Activated naive CD4-positive, alpha-beta T cell treated with anti-CD3 and anti-CD28 coated beads, Interleukin-2, amount 50 U/mL, for 16 hours (primary cell): ENCODE measurements at regions not wholly inside any gene's neighbourhood (a gene's known extent, or its start where the extent isn't known, plus 50 kb on each side); places are given as distances from the start of the nearest gene placed in this dataset.

Experiments
- DNase-seq: peaks from one replicate; pipeline ENCODE4 v3.0.0-alpha.2; 2020

DNA sequence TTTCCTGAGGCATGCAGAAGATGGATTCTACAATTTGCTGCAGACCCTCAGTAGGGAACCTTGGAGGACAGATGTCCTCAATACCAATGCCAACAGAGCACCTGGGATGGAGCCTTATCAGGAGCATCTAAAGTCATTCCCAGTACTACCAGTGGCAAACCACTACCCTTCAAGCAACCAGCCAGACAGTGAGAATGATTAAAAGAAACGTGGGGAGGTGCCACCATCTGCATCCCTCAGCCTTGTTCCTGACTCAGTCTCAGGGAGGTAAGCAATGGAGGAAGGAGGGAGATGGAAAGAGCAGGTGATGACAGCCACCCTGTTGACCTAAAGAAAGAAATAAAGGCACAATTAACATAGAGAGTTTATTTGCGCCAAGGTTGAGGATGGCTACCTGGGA is 175.2 kb upstream of the GRIN2B start:
- no peak for DNase-seq

DNA sequence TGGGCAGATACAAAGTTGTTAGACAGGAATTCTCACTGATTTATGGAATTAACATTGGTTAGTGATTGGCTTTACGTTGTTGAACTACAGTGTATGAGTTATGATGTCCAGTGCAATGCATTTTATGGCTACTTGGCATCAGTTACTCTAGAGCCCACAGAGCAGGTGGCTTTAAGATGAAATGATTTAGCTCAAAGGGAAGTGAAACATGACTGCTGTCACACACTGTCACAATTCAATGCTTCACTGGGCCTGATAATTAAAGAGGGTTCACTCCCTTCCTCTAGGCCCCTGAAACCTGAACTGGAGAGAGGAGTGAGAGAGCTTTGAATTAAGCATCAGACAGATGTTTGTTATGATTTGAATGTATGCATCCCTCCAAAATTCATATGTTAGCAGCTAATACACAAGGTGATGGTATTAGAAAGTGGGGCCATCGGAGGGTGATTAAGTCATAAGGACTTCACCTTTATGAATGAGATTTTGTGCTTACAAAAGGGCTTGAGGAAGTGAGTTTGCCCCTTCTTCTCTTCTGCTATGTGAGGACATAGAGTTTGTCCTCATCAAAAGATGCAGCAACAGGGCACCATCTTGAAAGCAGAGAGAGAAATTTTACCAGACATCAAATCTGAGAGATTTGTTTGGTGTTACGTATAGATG is 175.8 kb upstream of the GRIN2B start:
- DNase-seq, result no peak

- no peak for DNase-seq
Observed at GRCh38 chr12:14164266-14164665, 182.9 kb upstream of the GRIN2B start.

GRCh38 chr12:14167005-14167628 is 185.7 kb upstream of the GRIN2B start:
- peak; percentile 23 for DNase-seq

GRCh38 chr12:14169281-14169680 is 187.9 kb upstream of the GRIN2B start:
- DNase-seq, result no peak

DNA sequence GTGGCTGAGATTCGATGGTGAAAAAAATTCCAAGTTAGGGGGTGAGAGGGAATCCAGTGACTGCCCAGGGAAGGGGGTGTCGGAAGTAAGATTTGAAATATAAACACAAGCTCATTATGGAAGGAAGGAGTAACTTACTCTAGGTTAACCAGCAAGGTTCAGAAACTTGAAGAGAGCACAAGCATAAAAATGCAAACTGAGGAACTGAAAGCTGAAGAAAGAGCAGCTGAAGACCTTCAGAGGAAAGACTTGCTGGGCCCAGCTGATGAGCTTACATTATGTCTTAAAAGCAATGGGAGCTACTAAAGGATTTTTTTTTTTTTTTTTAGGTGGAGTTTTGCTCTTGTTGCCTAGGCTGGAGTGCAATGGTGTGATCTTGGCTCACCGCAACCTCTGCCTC is 189.7 kb upstream of the GRIN2B start:
- DNase-seq, result no peak

- no peak for DNase-seq
Observed at GRCh38 chr12:14175206-14175605, 190.3 kb upstream of the ATF7IP start.

DNA sequence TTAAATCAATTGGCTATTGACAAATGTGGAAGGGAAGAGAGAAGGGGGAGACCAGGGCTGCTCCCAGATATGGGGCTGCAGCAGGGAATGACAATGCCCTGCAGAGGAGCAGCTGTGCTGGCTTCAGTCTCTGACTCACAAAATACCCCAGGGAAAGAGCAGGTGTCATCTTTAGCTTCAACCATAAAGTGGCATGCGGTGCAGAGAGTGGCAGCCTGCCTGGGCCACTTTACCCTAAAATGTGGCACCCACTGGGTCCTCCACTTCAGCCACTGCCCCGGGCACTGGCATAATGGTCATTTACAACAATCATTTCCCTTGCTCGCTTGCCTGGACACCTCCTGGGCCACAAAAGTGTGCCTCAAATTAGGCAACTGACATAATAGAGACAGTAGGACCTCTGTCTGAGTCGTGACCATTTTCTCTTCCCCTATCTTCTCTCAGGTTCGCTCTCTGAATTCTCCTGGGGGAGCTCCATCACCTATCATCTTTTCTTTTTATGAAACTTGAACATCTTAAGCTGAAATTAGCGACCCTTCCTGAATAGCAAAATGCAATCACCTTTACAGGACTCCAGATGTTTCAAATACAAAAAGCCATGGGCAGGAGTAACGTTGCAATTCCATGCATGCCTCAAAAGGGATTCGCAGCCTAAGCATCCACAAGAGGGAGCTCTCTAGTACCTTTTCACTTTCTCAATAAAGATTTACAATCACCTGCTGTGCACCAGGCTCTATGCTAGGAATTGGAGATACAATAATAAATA is 179.9 kb upstream of the ATF7IP start:
- no peak for DNase-seq

DNA sequence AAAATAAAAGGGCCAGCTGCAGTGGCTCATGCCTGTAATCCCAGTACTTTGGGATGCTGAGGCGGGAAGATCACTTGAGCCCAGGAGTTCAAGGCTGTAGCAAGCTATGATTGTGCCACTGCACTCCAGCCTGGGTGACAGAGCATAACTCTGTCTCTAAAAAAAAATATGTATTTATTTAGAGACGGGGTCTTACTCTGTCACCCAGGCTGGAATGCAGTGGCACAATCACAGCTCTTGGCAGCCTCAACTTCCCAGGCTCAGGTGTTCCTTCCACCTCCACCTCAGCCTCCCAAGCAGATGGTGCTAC is 179.3 kb upstream of the ATF7IP start:
- DNase-seq, result no peak

DNA sequence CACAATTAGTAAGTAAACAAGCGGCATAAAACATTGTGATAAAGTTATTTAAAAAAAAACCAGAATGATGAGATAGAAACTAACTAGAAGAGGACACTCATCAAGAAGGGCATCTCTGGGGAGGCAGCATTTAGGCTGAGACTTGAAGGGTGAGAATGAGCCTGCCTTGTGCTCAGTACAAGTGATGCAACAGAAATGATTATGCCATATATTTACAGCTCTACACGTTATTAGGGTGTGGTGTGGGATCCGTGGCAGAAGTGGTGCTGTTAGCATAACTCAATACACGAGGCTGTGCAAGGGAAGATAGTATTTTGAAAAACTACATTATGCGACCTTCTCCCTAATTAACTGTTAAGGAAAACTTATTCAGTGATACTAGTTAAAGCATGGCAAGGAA is 178.5 kb upstream of the ATF7IP start:
- DNase-seq, result no peak

GRCh38 chr12:14187966-14188365 is 177.5 kb upstream of the ATF7IP start:
- no peak for DNase-seq

- no peak for DNase-seq
Observed at GRCh38 chr12:14188744-14189143, 176.7 kb upstream of the ATF7IP start.

DNA sequence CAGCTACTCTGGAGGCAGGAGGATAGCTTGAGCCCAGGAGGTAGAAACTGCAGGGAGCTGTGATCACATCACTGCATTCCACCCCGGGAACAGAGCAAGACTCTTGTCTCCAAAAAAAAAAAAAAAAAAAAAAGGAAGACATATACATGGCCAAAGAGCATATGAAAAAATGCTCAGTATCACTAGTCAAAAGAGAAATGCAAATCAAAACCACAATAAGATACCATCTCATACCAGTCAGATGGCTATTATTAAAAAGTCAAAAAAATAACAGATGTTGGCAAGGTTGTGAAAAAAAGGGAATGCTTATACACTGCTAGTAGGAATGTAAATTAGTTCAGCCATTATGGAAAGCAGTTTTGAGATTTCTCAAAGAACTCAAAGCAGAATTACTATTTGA is 174.8 kb upstream of the ATF7IP start:
- DNase-seq, result no peak

- no peak for DNase-seq
Observed at GRCh38 chr12:14191612-14192011, 173.9 kb upstream of the ATF7IP start.

GRCh38 chr12:14193639-14194038 is 171.8 kb upstream of the ATF7IP start:
- DNase-seq, result no peak

GRCh38 chr12:14194572-14194971 is 170.9 kb upstream of the ATF7IP start:
- DNase-seq, result no peak

DNA sequence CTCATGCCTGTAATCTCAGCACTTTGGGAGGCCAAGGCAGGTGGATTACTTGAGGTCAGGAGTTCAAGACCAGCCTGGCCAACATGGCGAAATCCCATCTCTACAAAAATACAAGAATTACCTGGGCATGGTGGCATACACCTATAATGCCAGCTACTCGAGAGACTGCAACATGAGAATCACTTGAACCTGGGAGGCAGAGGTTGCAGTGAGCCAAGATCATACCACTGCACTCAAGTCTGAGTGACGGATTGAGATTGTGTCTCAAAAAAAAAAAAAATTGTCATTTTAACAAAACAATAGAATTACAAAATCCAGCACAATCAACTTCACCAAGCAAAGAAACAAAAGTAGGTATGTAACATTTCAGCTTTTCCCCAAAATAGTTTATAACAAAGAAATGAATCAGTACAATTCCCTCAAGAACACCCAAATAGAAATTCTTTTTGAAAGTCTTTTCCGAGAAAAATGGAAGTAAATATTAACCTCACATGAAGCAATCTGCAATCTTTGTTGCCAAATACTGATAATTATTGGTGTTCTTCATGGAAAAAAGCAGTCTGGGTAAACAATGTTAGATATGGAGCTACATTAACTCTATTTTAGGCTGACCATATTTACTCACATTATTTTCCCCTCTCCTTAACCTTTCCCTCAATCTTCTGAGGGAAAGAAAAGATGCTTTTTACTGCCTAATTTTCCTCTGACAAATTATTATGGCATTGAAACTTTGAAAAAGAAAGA is 165.9 kb upstream of the ATF7IP start:
- DNase-seq, result no peak

DNA sequence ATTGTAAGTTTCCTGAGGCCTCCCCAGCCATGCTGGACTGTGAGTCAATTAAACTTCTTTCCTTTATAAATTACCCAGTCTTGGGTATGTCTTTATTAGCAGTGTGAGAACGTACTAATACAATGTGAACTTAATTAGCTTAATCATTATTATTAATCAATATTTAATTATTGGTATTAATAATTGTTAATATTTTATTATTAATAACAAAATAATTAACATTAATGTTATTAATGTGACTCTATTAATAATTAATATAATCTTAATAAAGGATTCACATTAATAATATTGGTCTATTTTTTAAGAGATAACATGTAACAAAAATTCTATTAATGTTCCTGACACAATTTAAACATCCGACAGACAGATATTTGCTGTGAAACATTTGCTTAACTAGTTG is 164.9 kb upstream of the ATF7IP start:
- DNase-seq, result no peak

DNA sequence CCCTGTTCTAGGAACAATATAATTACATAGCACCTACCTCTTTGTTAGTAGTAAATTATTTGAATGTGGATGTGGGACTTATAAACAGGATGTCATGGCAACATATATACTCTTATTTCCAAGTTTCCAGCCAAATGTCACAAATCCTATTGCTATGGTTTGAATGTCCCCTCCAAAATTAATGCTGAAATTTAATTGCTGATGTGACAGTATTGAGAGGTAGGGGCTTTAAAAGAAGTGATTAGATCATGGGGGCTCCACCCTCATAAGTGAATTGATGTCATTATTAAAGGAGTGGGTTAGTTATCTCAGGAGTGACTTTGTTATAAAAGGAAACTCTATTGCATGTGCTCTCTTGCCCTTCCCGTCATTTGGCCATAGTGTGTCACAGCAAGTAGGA is 164.2 kb upstream of the ATF7IP start:
- no peak for DNase-seq

DNA sequence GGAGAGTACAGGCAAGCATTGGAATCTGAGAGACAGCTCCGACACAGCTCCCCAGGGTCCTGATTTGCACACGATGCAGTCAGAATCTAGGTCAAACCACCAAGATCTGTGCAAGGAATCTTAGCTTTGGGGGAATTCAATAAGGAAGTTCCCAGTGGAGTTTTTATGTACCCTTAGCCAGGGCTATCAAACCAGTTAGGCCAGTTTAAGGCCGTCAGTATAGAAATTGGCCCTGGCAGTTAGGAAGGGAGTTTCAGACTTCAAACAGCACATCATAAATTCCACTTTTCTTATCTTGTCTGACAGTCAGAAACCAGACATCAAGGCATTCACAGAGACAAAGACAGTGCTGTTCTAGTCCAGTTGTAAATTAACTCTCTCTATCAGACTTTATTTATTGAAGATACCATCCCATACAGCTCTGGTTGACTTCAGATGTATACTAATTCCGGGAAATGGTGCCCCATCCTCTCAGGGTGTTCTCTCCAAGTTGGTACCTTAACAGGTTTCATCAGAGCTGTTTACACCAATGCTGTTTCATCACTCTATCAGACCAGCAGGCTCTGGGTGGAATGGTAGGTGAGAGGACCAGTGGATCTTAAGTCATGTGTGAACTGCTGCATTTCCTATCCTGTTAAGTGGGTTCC is 157.5 kb upstream of the ATF7IP start:
- no peak for DNase-seq

DNA sequence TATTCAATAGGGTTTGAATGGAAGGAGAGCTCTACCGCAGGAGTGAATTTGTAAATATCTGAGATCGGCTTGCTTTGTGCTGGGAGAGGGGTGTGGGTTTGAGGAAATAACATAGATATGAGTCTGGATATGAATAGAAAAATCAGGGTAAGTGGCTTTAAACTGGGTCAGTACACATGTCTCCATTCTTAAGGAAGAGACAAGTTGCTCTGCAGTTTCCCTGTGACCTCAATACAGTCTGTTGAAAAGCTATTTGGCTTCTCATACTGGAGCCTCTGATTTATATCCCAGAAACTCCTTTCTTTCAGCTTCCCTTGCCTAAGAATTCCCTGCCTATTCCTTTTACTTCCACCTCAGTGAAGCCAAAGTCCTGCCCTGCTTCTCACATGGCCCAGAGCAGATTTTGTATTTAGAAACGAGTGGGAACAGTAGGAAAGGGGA is 153.5 kb upstream of the ATF7IP start:
- DNase-seq, result no peak

DNA sequence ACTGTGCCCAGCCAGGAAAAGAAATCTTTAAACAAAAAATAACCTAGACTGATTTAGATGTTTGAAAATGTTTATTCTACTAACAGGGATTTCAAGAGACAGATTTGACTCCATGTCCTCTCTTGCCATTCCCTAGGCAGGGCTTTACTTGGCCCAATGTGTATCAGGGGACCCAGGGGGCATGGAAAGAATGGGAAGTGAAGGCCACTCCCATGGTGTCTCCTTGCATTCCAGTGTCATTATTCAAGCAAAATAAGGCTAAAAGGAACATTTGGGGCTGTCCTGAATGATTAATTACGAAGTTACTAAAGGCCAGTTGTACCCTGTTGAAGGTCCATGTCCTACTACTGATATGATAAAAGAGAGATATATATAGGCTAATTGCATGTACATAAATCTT is 151.9 kb upstream of the ATF7IP start:
- no peak for DNase-seq

DNA sequence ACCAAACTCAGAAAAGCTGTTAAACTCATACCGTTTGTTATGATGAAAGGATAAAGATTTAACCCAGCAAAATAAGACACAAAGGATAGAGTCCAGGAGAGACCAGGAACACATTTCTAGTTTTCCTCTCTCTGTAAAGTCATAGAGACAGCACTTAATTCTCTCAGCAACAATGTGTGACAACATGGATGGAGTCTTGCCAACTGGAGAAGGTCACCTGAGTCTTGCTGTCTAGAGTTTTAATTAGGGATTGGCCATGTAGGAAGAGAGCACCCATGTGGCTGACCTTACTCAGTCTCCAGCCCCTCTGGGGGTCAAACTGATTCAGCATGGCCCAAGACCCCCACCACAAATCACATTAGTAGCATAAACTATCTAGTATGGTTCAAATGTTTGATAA is 151.0 kb upstream of the ATF7IP start:
- DNase-seq, result no peak
